Endothelial cell of umbilical vein (primary cell): ENCODE measurements at regions not wholly inside any gene's neighbourhood (a gene's known extent, or its start where the extent isn't known, plus 50 kb on each side); places are given as distances from the start of the nearest gene placed in this dataset.

Experiments used
- BruUV-seq: library from RNA; stranded (reverse); fragments of 400-500 nt; replicated peaks from 2 replicates; lab custom pipeline; 2021; lab: Mats Ljungman, UMichigan
- CTCF ChIA-PET: fragments of 300-600, 350-600 bp; sonication (Branson Sonifier 250); formaldehyde crosslinking; loops from one replicate; lab custom pipeline; 2021; ENCODE audit warnings: antibody characterized with exemption, inconsistent platforms; lab: Charles Lee
- POLR2A ChIA-PET: fragments of 300-600, 350-600 bp; sonication (Branson Sonifier 250); formaldehyde crosslinking; loops from one replicate; lab custom pipeline; 2021; ENCODE audit warnings: antibody characterized with exemption, inconsistent platforms; lab: Charles Lee
- DNase-seq: peaks from one replicate; pipeline ENCODE4 v3.0.0-alpha.2; 2011; ENCODE audit warnings: low read depth, low spot score
- FAIRE-seq: peaks from 2 replicates; lab custom pipeline; 2011; peaks lifted over from hg19 to GRCh38; lab: Jason Lieb, UNC
- H2AFZ ChIP-seq: 2 replicates; pipeline ENCODE4 v1.6.0; 2012; ENCODE audit warnings: low read depth, low read length, control low read depth, inconsistent platforms
- H3K27ac ChIP-seq: 2 replicates; pipeline ENCODE4 v1.5.1; 2011; ENCODE audit warnings: low read depth, mild to moderate bottlenecking, control low read depth, low read length, moderate library complexity; ENCODE audit not compliant: insufficient read depth
- H3K27me3 ChIP-seq, 2 experiments: 2 replicates each; pipeline versions ENCODE4 v1.6.0 to v1.6.1; 2011; ENCODE audit warnings: low read length in 2 of 2, mixed read lengths in 1 of 2; ENCODE audit not compliant: control insufficient read depth in 2 of 2, insufficient read depth in 2 of 2
- H3K36me3 ChIP-seq, 2 experiments: 2 replicates in 1 of 2; 3 replicates in 1 of 2; pipeline ENCODE4 v1.5.1; 2011; ENCODE audit warnings: low read length in 2 of 2, mild to moderate bottlenecking in 1 of 2, moderate library complexity in 1 of 2; ENCODE audit not compliant: control insufficient read depth in 2 of 2, insufficient read depth in 2 of 2; ENCODE audit errors: extremely low read depth in 1 of 2
- H3K4me1 ChIP-seq: 3 replicates; pipeline ENCODE4 v1.5.1; 2011; ENCODE audit warnings: mild to moderate bottlenecking, low read length; ENCODE audit not compliant: control insufficient read depth, insufficient read depth; ENCODE audit errors: extremely low read depth
- H3K4me2 ChIP-seq: 2 replicates; pipeline ENCODE4 v1.6.1; 2011; ENCODE audit warnings: low read length, control low read depth, mixed read lengths; ENCODE audit not compliant: insufficient read depth
- H3K4me3 ChIP-seq, 3 experiments: fragments of 200-600 bp in 1 of 3; sonication (generic), shearing (Covaris generic) in 1 of 3; replicated peaks in 1 of 3; 2 replicates each; pipeline ENCODE4 v1.5.1; 2011 to 2016; ENCODE audit warnings: control low read depth in 3 of 3, low read length in 3 of 3, mild to moderate bottlenecking in 2 of 3, inconsistent platforms in 1 of 3, low read depth in 1 of 3, moderate library complexity in 1 of 3; ENCODE audit not compliant: insufficient read depth in 1 of 3
- H3K79me2 ChIP-seq: 2 replicates; pipeline ENCODE4 v1.6.0; 2012; ENCODE audit warnings: low read length, inconsistent platforms; ENCODE audit not compliant: control insufficient read depth, insufficient read depth
- H3K9ac ChIP-seq: replicated peaks from 2 replicates; pipeline ENCODE3; 2011; ENCODE audit warnings: low read length, control low read depth; ENCODE audit not compliant: insufficient read depth; ENCODE audit errors: extremely low read depth
- H3K9me1 ChIP-seq: replicated peaks from 3 replicates; pipeline ENCODE4 v1.6.0; 2011; ENCODE audit warnings: mild to moderate bottlenecking, low read length; ENCODE audit not compliant: control insufficient read depth, insufficient read depth; ENCODE audit errors: extremely low read depth
- H3K9me3 ChIP-seq: replicated peaks from 2 replicates; pipeline ENCODE4 v1.5.1; 2012; ENCODE audit warnings: low read length, inconsistent platforms; ENCODE audit not compliant: control insufficient read depth, insufficient read depth
- H4K20me1 ChIP-seq: replicated peaks from 2 replicates; pipeline ENCODE3; 2011; ENCODE audit warnings: mild to moderate bottlenecking, low read length; ENCODE audit not compliant: control insufficient read depth, insufficient read depth; ENCODE audit errors: extremely low read depth
- CTCF ChIP-seq, 2 donors: IDR thresholded peaks; 1 replicate in 1 of 2; 2 replicates in 1 of 2; pipeline ENCODE4 v1.5.1; 2011; ENCODE audit warnings: low read length in 2 of 2, mild to moderate bottlenecking in 2 of 2, moderate library complexity in 2 of 2, control low read depth in 1 of 2, inconsistent platforms in 1 of 2, low read depth in 1 of 2; ENCODE audit not compliant: insufficient read depth in 1 of 2; ENCODE audit errors: extremely low read depth in 1 of 2
- EZH2 ChIP-seq: IDR thresholded peaks from 2 replicates; pipeline ENCODE4 v1.6.1; 2012; ENCODE audit warnings: borderline replicate concordance, low read depth, mild to moderate bottlenecking, moderate library complexity, low read length, inconsistent platforms; ENCODE audit not compliant: severe bottlenecking
- FOS ChIP-seq: IDR thresholded peaks from 2 replicates; pipeline ENCODE4 v1.6.1; 2011; ENCODE audit warnings: mild to moderate bottlenecking, low read length, moderate library complexity, borderline replicate concordance; ENCODE audit not compliant: insufficient read depth
- GATA2 ChIP-seq: IDR thresholded peaks from 2 replicates; pipeline ENCODE4 v1.7.0; 2011; ENCODE audit warnings: low read depth, mild to moderate bottlenecking, moderate library complexity, mixed read lengths, low read length; ENCODE audit not compliant: insufficient read length, insufficient read depth
- JUN ChIP-seq: IDR thresholded peaks from 2 replicates; pipeline ENCODE4 v1.6.1; 2011; ENCODE audit warnings: borderline replicate concordance, low read depth; ENCODE audit not compliant: insufficient read length, insufficient read depth
- MYC ChIP-seq: IDR thresholded peaks from one replicate; pipeline ENCODE4 v1.6.1; 2011; ENCODE audit warnings: mild to moderate bottlenecking, low read depth, low read length
- POLR2A ChIP-seq: IDR thresholded peaks from 2 replicates; pipeline ENCODE4 v1.6.1; 2012; ENCODE audit warnings: low read depth, mild to moderate bottlenecking, control low read depth, low read length
- POLR2AphosphoS5 ChIP-seq: IDR thresholded peaks from 2 replicates; pipeline ENCODE4 v1.6.1; 2012; ENCODE audit warnings: low read depth, mild to moderate bottlenecking, control low read depth, low read length, moderate library complexity; ENCODE audit not compliant: insufficient read depth
- dilution Hi-C: fragments of 300-500 bp; cut with MboI; formaldehyde crosslinking; loops from one replicate; pipeline ENCODE4 v1.15.0; 2019; ENCODE audit warnings: low sequenced_read_pairs; ENCODE audit not compliant: extremely low pct_ligation_motif_present
- intact Hi-C: fragments of 100-400 bp; cut with micrococcal nuclease; formaldehyde crosslinking; loops from one replicate; pipeline ENCODE4 v1.10.0; 2022
- TF ChIP-seq, protein P1 (sequence below): IDR thresholded peaks from 2 replicates; pipeline ENCODE4 v1.6.1; 2011; ENCODE audit not compliant: insufficient read depth, insufficient read length

- H3K4me3 ChIP-seq, result no peak overlapping the region
- TF ChIP-seq MYC (no peak), JUN (no peak), EZH2 (no peak), POLR2A (no peak), CTCF (IDR thresholded peaks at IDR 0.05; ENCODE audit: extremely low read depth in 1 of 2, insufficient read depth in 1 of 2, low read depth in 1 of 2, low read length in 2 of 2) (no peak), FOS (no peak), GATA2 (no peak), POLR2AphosphoS5 (no peak)
- TF ChIP-seq, protein P1, sequence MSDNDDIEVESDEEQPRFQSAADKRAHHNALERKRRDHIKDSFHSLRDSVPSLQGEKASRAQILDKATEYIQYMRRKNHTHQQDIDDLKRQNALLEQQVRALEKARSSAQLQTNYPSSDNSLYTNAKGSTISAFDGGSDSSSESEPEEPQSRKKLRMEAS, result no peak
- no peak overlapping the region for H3K27ac ChIP-seq
- intact Hi-C loops, result no loop called here
- POLR2A ChIA-PET, result no interaction called here
- FAIRE-seq, result no peak
- no peaks in the 10 kb centered on the region for H3K4me1 ChIP-seq
- no peak for DNase-seq
- H3K36me3 ChIP-seq, result no peaks in the 10 kb centered on the region
- H3K9ac ChIP-seq, result no peak overlapping the region
- CTCF ChIA-PET, result no interaction called here
- BruUV-seq, result no TSS peak
- H4K20me1 ChIP-seq, result no peaks in the 10 kb centered on the region
- H3K9me3 ChIP-seq, result no peaks in the 10 kb centered on the region
- H2AFZ ChIP-seq, result no peak overlapping the region
- dilution Hi-C loops, result no loop called here
- H3K27me3 ChIP-seq, result no peaks in the 10 kb centered on the region
- H3K4me2 ChIP-seq, result no peak overlapping the region
- no peaks in the 10 kb centered on the region for H3K79me2 ChIP-seq
- H3K9me1 ChIP-seq, result no peaks in the 10 kb centered on the region
Observed at GRCh38 chr3:109973733-109974132, 636.4 kb upstream of the DPPA4 start.
